DND-41 (cell line): ENCODE measurements at regions not wholly inside any gene's neighbourhood (a gene's known extent, or its start where the extent isn't known, plus 50 kb on each side); places are given as distances from the start of the nearest gene placed in this dataset.

Source experiments
- ATAC-seq: fragments of 200-7000 bp; cut with Tn5 transposase; 3 replicates; pipeline ENCODE4 v1.9.1; 2021; ENCODE audit warnings: low read depth; ENCODE audit not compliant: insufficient read depth
- DNase-seq: peaks from one replicate; pipeline ENCODE4 v3.0.0-alpha.2; 2020
- H2AFZ ChIP-seq: 2 replicates; pipeline ENCODE4 v1.6.0; 2012; ENCODE audit warnings: low read depth, low read length
- H3K27ac ChIP-seq: 2 replicates; pipeline ENCODE4 v1.5.1; 2012; ENCODE audit warnings: low read length, inconsistent platforms
- H3K27me3 ChIP-seq: fragments of 200-600 bp; sonication (generic); 2 replicates; pipeline ENCODE4 v1.6.0; 2012; ENCODE audit warnings: low read length, mild to moderate bottlenecking, inconsistent platforms; ENCODE audit not compliant: insufficient read depth, poor library complexity
- H3K36me3 ChIP-seq: 2 replicates; pipeline ENCODE4 v1.5.1; 2012; ENCODE audit warnings: low read length, inconsistent platforms; ENCODE audit not compliant: insufficient read depth
- H3K4me1 ChIP-seq: 2 replicates; pipeline ENCODE4 v1.5.1; 2012; ENCODE audit warnings: mild to moderate bottlenecking, low read length; ENCODE audit not compliant: insufficient read depth
- H3K4me2 ChIP-seq: 2 replicates; pipeline ENCODE4 v1.6.0; 2012; ENCODE audit warnings: mild to moderate bottlenecking, moderate library complexity, low read length, inconsistent platforms; ENCODE audit not compliant: insufficient read depth
- H3K4me3 ChIP-seq, 2 experiments: fragments of 200-600 bp in 1 of 2; shearing (Covaris generic) in 1 of 2; 2 replicates each; pipeline ENCODE4 v1.5.1; 2012 to 2016; ENCODE audit warnings: inconsistent platforms in 2 of 2, low read length in 2 of 2, mild to moderate bottlenecking in 2 of 2, low read depth in 1 of 2, moderate library complexity in 1 of 2
- H3K79me2 ChIP-seq: 2 replicates; pipeline ENCODE4 v1.6.0; 2012; ENCODE audit warnings: low read length, inconsistent platforms; ENCODE audit not compliant: insufficient read depth
- H3K9ac ChIP-seq: 2 replicates; pipeline ENCODE4 v1.6.0; 2012; ENCODE audit warnings: low read depth, mild to moderate bottlenecking, inconsistent platforms, low read length, moderate library complexity
- H3K9me3 ChIP-seq: 2 replicates; pipeline ENCODE4 v1.5.1; 2012; ENCODE audit warnings: low read length, moderate library complexity, mild to moderate bottlenecking, inconsistent platforms; ENCODE audit not compliant: insufficient read depth, severe bottlenecking
- H4K20me1 ChIP-seq: 2 replicates; pipeline ENCODE4 v1.6.0; 2012; ENCODE audit warnings: low read length; ENCODE audit not compliant: insufficient read depth
- CTCF ChIP-seq: IDR thresholded peaks from 2 replicates; pipeline ENCODE4 v1.5.1; 2012; ENCODE audit warnings: borderline replicate concordance, low read length, moderate library complexity, mild to moderate bottlenecking; ENCODE audit not compliant: poor library complexity, severe bottlenecking; ENCODE audit errors: extremely low read depth
- EZH2 ChIP-seq: IDR thresholded peaks from 3 replicates; pipeline ENCODE4 v1.6.1; 2012; ENCODE audit warnings: borderline replicate concordance, low read depth, mild to moderate bottlenecking, moderate library complexity, low read length, inconsistent platforms; ENCODE audit not compliant: severe bottlenecking

GRCh38 chrX:39750256-39750790 lies 347.4 kb downstream of the BCOR start:
- H3K4me1 ChIP-seq, result 0 out of 2 replicates have a peak, but pooled peaks cover 3% of the 10 kb centered on the region
- H2AFZ ChIP-seq, result no peak overlapping the region
- DNase-seq (no peak), ATAC-seq (no peak)
- TF ChIP-seq EZH2 (no peak), CTCF (no peak)
- no peaks in the 10 kb centered on the region for H3K27me3 ChIP-seq
- no peak overlapping the region for H3K4me3 ChIP-seq
- H3K9me3 ChIP-seq, result no peaks in the 10 kb centered on the region
- no peaks in the 10 kb centered on the region for H4K20me1 ChIP-seq
- H3K27ac ChIP-seq, result no peak overlapping the region
- H3K36me3 ChIP-seq, result no peaks in the 10 kb centered on the region
- H3K4me2 ChIP-seq, result no peak overlapping the region
- H3K79me2 ChIP-seq, result no peaks in the 10 kb centered on the region
- H3K9ac ChIP-seq, result no peak overlapping the region

- no peak for TF ChIP-seq EZH2
- no peak for TF ChIP-seq CTCF
- DNase-seq, result peak; percentile 9
- Histone ChIP-seq H4K20me1 (no peaks in the 10 kb centered on the region), H3K9me3 (no peaks in the 10 kb centered on the region), H3K4me2 (no peak overlapping the region), H3K79me2 (no peaks in the 10 kb centered on the region), H3K9ac (no peak overlapping the region), H3K27ac (no peak overlapping the region), H3K36me3 (no peaks in the 10 kb centered on the region), H3K4me1 (0 out of 2 replicates have a peak, but pooled peaks cover 3% of the 10 kb centered on the region), H3K4me3 (no peak overlapping the region), H3K27me3 (no peaks in the 10 kb centered on the region), H2AFZ (no peak overlapping the region)
- ATAC-seq, result peak; percentile 71
Measured at GRCh38 chrX:39750848-39751247, 346.9 kb downstream of the BCOR start.

GRCh38 chrX:39752815-39753214 lies 344.9 kb downstream of the BCOR start:
- DNase-seq, result no peak
- H3K4me1 ChIP-seq, result 0 out of 2 replicates have a peak, but pooled peaks cover 3% of the 10 kb centered on the region
- TF ChIP-seq CTCF (no peak), EZH2 (no peak)
- ATAC-seq, result no peak
- H2AFZ ChIP-seq, result no peak overlapping the region
- no peak overlapping the region for H3K4me3 ChIP-seq
- no peak overlapping the region for H3K4me2 ChIP-seq
- H3K9ac ChIP-seq, result no peak overlapping the region
- no peaks in the 10 kb centered on the region for H4K20me1 ChIP-seq
- no peaks in the 10 kb centered on the region for H3K36me3 ChIP-seq
- no peaks in the 10 kb centered on the region for H3K9me3 ChIP-seq
- no peaks in the 10 kb centered on the region for H3K27me3 ChIP-seq
- no peaks in the 10 kb centered on the region for H3K79me2 ChIP-seq
- no peak overlapping the region for H3K27ac ChIP-seq
